GM19438 (cell line): ENCODE measurements at regions not wholly inside any gene's neighbourhood (a gene's known extent, or its start where the extent isn't known, plus 50 kb on each side); places are given as distances from the start of the nearest gene placed in this dataset.
"Not testable (repeated sequence)": the region's sequence is repeated elsewhere in the genome, so short reads cannot be mapped to it uniquely, and the experiment has no call there.

Source experiments
- ATAC-seq: cut with Tn5 transposase; IDR thresholded peaks from one replicate; pipeline ENCODE4 v1.9.1; 2021; ENCODE audit warnings: low read depth; ENCODE audit not compliant: unreplicated experiment

- ATAC-seq = not testable (repeated sequence)
Measured at GRCh38 chr18:78508228-78508824, 471.3 kb upstream of the SALL3 start.

DNA sequence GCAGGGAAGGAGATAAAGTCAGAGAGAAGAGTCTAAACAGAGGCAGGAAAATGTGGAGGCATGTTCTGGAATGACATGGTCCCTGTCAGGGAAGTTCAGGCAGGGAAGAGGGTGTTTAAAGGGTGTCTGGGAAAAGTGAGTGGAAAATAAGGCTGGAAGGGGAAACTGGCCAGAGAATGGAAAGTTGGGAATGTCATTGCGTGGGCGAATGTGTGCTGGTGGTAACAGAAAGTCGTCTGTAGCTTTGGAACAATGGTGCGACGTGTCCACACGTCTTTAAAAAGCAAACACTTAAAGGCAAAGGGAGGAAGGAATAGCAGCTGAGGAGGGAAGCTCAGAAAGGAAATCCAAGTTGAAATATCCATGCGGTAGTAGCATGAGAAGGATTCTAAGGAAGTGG lies 469.5 kb upstream of the SALL3 start:
- no peak for ATAC-seq

- no peak for ATAC-seq
Measured at GRCh38 chr18:78510636-78511035, 469.0 kb upstream of the SALL3 start.

DNA sequence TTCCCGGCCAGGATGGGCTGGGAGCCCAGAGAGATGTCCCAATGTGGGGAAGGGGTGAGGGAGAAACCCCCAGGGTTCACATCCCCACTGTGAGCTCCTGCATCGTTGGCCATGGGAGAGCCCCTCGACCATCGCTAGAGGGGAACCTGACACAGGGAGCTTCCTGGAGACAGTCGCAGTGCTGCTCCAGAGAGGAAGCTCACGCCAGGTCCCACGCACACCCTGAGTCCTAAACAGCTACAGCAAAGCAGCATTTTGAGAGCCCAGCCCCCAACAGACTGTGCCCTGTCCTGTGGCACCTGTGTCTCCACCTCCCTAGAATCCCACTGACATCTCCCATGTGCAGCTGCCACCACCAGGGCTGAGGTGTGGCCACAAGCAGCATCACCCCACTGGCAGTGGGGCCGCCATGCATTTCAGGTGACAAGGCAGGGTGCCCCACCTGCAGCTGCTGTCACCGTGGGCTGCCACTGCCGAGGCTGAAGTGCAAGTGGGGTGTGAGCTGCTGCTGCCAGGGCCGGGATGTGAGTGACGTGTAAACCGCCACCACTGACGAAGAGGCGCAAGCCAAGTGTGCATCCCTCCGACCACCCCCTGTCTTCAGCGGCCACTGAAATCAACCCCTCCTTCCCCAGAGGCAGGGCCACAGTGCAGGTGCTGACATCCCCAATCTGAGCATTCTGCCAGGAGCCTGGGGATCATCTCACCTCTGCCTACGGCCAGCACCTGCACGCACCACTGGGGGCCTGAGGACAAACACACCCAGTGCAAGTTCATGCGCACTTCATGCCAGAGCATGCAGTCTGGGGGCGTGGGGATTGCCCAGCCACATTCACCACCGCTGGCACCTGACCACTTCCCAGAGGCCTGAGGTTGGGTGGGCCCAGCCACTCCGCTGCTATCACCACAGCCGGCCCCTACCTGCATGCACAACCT lies 467.7 kb upstream of the SALL3 start:
- ATAC-seq = no peak

DNA sequence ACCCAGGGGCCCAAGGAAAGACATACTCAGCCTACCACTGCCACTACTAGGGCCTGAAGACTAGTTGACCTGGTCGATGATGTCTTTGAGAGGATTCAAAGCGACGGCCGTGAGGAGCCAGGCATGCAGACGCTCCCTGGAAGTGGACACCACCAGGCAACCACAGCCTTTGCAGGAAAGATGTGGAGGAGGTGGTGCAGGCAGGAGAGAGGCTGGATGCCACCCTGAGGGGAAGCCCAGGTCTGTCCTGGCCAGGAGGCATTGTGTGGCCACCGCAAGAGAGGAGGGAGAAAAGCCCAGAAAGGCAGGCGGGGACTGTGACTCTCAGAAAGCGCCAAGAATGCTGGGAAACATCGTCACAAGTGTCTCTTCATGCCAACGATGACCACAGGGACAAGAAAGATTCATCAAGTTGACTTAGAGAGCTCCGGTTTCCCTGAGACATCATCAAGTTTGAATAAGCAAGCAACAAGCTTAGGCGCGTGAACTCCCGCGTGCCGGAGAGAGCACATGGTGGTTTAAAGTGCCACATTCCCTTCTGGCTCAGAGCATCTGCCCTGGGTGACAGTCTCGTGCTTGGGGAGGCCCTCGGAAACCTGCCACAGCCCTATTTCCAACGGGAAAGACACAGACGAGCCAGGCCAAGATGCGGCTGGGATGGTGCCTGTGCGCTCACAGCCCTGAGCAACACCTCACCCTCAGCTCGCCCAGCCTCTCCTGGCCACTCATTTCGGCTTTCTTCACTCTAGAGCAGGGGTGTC lies 464.5 kb upstream of the SALL3 start:
- ATAC-seq = no peak

- no peak for ATAC-seq
Measured at GRCh38 chr18:78517328-78517727, 462.3 kb upstream of the SALL3 start.

GRCh38 chr18:78517973-78518372 lies 461.6 kb upstream of the SALL3 start:
- ATAC-seq = no peak

- no peak for ATAC-seq
Measured at GRCh38 chr18:78518805-78519204, 460.8 kb upstream of the SALL3 start.

DNA sequence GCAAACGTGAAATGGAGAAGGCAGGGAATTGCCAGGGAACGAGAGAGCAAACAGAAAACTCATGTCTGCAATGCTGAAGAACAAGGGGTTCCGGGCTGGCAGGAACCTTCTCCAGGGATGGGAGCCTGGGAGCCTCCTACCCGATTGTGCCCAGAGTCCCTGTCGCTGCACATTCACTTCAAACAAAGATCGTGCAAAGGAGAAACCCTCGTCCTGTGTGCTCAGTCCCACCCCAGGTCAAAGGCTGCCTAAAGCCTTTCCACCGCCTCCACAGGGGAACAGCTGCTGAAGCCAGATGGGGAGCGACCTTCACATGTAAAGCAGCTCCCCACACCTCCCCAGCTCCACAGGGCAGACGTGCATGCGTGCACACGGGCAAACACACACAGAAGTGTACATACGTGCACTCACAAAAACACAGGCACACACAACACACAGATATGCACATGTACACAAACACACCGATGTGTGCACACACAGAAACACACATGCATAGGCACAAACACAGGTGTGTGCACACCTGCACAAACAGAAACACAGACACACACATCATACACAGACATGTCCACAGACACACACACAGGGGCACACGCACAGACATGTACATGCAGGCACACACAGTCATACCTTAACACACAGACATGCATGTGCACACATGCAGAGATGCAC lies 460.1 kb upstream of the SALL3 start:
- ATAC-seq = no peak

GRCh38 chr18:78521136-78521535 lies 458.5 kb upstream of the SALL3 start:
- no peak for ATAC-seq

DNA sequence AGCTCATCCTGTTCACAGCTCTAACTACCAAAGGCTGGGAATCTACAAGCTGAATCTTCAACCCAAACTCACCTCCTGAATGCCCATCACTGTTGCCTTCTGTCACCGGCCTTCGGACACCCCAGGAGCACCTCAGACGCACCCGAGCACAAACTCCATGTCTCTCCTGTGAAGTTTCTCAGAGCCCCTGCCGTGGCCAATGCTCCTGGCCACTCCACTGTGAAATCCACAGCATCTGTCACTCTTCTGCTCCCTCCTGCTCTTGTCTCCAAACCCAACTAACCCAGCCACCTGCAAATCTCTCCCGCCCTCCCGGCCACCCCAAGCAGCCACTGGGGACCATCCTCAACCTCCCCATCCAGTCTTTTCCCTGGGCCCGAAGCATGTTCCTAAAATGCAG lies 457.9 kb upstream of the SALL3 start:
- ATAC-seq = no peak

- no peak for ATAC-seq
Measured at GRCh38 chr18:78522507-78522906, 457.1 kb upstream of the SALL3 start.

DNA sequence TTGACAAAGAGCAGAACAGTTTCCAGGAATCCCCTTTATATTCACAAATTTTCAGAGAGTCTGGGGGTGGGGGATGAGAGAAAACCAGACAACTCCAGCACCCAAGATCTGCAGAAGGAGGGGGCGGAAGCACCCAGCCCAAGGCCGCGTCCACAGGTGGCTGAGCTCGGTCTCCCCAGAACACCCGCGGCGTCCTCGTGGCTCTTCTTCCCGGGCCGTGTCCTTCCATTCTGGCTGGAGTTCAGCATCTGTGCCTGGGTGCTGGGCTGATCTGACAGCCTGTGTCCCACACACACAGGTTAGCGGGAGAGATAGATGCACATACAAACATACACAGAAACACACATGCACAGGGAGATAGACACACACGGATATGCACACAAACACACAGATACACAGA lies 455.8 kb upstream of the SALL3 start:
- no peak for ATAC-seq

DNA sequence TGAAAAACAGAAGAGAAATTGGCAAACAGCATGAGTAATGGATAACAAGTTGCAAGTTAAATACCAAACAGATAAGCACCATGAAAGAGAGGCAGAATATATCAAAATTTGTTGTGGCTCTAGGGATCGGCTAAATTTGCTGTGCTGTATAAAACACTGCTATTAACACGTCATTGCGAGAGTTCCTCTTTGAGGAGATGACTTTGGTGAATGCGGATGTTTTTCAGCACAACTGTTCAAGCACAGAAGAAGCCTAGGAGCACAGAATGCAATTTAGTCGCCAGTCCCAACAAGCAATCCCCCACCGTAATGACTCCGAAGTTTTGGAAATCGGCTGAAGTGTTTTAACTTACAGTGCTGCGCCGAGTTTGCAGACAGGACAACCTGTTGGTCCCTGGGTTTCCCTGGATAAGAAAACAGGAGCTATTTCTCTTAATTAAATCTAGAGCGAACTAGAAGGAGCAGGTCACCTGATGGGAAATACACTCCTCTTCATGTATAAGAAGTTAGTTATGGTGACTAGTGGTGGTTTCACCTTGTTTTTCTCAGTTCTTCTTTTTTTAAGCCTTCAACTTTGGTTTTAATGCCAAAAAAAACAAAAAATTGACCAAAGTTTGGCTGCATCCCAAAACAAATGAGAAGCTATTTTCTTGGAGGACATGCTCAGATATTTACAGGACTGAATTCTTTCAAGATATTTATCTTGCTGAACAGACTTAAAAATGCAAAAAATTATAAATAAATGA lies 454.1 kb upstream of the SALL3 start:
- no peak for ATAC-seq

- no peak for ATAC-seq
Measured at GRCh38 chr18:78526275-78526674, 453.3 kb upstream of the SALL3 start.

GRCh38 chr18:78526923-78527711 lies 452.5 kb upstream of the SALL3 start:
- ATAC-seq = no peak

GRCh38 chr18:78527984-78528383 lies 451.6 kb upstream of the SALL3 start:
- ATAC-seq = no peak

DNA sequence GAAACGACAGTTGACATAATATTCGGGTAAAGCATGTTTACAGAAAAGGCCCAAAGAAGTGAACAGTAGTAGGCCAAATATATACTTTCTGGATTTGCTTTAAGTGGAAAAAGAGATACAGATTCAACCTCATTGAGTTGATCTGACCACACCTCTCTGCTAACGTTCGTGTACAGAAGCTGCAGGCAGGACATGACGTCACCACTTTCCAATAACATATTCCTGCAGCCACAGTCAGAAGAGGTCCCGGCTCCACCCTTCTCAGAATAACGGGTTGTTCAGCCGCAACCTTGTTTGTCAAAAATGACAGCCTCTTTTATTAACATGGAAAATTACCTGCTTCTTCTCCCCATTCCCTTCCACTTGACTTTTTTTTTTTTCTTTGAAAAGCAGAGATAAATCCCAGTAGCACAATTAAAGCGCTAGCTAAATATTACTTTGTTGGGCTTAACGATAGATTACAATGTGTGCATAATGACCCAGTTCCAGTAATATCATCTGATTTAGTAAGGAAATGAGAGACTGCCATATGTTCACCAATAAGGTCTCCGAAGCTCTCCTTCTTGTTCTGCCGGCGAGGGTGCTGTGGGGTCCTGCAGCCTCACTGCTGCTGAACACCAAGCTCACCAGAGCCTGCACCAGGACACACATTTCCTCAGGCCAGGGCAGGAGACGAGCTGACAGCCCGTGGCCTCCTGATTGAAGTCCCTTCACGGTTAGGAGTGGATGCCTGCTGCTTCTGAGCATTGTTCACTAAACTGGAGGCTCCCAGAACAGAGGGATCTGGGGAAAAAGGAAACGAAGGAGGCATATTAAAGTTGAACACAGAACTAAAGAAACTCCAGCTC lies 451.0 kb upstream of the SALL3 start:
- no peak for ATAC-seq
